Astrocyte (in vitro differentiated cells and primary cell): ENCODE measurements at regions not wholly inside any gene's neighbourhood (a gene's known extent, or its start where the extent isn't known, plus 50 kb on each side); places are given as distances from the start of the nearest gene placed in this dataset.

ENCODE experiments used
- DNase-seq: peaks from one replicate; pipeline ENCODE4 v3.0.0-alpha.2; 2010; ENCODE audit warnings: low read depth
- FAIRE-seq: peaks from 2 replicates; lab custom pipeline; 2011; peaks lifted over from hg19 to GRCh38; lab: Jason Lieb, UNC
- H2AFZ ChIP-seq: 2 replicates; pipeline ENCODE4 v1.6.0; 2012; ENCODE audit warnings: low read depth, low read length, inconsistent platforms
- H3K27ac ChIP-seq: 2 replicates; pipeline ENCODE4 v1.5.1; 2011; ENCODE audit warnings: low read depth, low read length, inconsistent platforms
- H3K27me3 ChIP-seq: 2 replicates; pipeline ENCODE4 v1.6.0; 2011; ENCODE audit warnings: low read length, inconsistent platforms; ENCODE audit not compliant: insufficient read depth
- H3K36me3 ChIP-seq: 2 replicates; pipeline ENCODE4 v1.5.1; 2011; ENCODE audit warnings: low read length, inconsistent platforms; ENCODE audit not compliant: insufficient read depth
- H3K4me1 ChIP-seq: 2 replicates; pipeline ENCODE4 v1.5.1; 2011; ENCODE audit warnings: low read length, inconsistent platforms; ENCODE audit not compliant: insufficient read depth
- H3K4me2 ChIP-seq: 2 replicates; pipeline ENCODE4 v1.6.0; 2012; ENCODE audit warnings: low read length, inconsistent platforms
- H3K4me3 ChIP-seq: 2 replicates; pipeline ENCODE4 v1.5.1; 2011; ENCODE audit warnings: low read depth, mild to moderate bottlenecking, low read length, inconsistent platforms; ENCODE audit not compliant: insufficient read depth
- H3K79me2 ChIP-seq: 2 replicates; pipeline ENCODE4 v1.6.0; 2012; ENCODE audit warnings: mild to moderate bottlenecking, low read length, inconsistent platforms; ENCODE audit not compliant: insufficient read depth
- H3K9ac ChIP-seq: 2 replicates; pipeline ENCODE4 v1.6.0; 2012; ENCODE audit warnings: mild to moderate bottlenecking, low read length, inconsistent platforms
- H3K9me3 ChIP-seq: 2 replicates; pipeline ENCODE4 v1.5.1; 2012; ENCODE audit warnings: low read depth, mild to moderate bottlenecking, low read length, inconsistent platforms; ENCODE audit not compliant: insufficient read depth
- H4K20me1 ChIP-seq: 2 replicates; pipeline ENCODE4 v1.6.0; 2012; ENCODE audit warnings: low read length, inconsistent platforms; ENCODE audit not compliant: insufficient read depth
- H3K27ac Mint-ChIP-seq: one replicate; pipeline ENCODE4 v1.8.0; 2021; ENCODE audit warnings: mild to moderate bottlenecking, mixed read lengths; ENCODE audit not compliant: unreplicated experiment
- H3K27me3 Mint-ChIP-seq: one replicate; pipeline ENCODE4 v1.8.0; 2021; ENCODE audit warnings: low read depth, mixed read lengths; ENCODE audit not compliant: unreplicated experiment
- H3K36me3 Mint-ChIP-seq: one replicate; pipeline ENCODE4 v1.8.0; 2021; ENCODE audit warnings: low read depth, mixed read lengths; ENCODE audit not compliant: unreplicated experiment
- H3K4me1 Mint-ChIP-seq: one replicate; pipeline ENCODE4 v1.8.0; 2021; ENCODE audit warnings: low read depth, mixed read lengths; ENCODE audit not compliant: unreplicated experiment
- H3K4me3 Mint-ChIP-seq: one replicate; pipeline ENCODE4 v1.8.0; 2021; ENCODE audit warnings: mild to moderate bottlenecking, moderate library complexity, mixed read lengths; ENCODE audit not compliant: unreplicated experiment
- H3K9me3 Mint-ChIP-seq: one replicate; pipeline ENCODE4 v1.8.0; 2021; ENCODE audit warnings: mild to moderate bottlenecking, mixed read lengths; ENCODE audit not compliant: unreplicated experiment
- EZH2 ChIP-seq: IDR thresholded peaks from 2 replicates; pipeline ENCODE4 v1.6.1; 2012; ENCODE audit warnings: mild to moderate bottlenecking, low read length, inconsistent platforms; ENCODE audit not compliant: insufficient read depth
- TF ChIP-seq, protein P1 (sequence below): IDR thresholded peaks from 2 replicates; pipeline ENCODE4 v1.5.1; 2011; ENCODE audit warnings: low read depth, mild to moderate bottlenecking, inconsistent platforms, low read length, moderate library complexity; ENCODE audit not compliant: insufficient read depth

DNA sequence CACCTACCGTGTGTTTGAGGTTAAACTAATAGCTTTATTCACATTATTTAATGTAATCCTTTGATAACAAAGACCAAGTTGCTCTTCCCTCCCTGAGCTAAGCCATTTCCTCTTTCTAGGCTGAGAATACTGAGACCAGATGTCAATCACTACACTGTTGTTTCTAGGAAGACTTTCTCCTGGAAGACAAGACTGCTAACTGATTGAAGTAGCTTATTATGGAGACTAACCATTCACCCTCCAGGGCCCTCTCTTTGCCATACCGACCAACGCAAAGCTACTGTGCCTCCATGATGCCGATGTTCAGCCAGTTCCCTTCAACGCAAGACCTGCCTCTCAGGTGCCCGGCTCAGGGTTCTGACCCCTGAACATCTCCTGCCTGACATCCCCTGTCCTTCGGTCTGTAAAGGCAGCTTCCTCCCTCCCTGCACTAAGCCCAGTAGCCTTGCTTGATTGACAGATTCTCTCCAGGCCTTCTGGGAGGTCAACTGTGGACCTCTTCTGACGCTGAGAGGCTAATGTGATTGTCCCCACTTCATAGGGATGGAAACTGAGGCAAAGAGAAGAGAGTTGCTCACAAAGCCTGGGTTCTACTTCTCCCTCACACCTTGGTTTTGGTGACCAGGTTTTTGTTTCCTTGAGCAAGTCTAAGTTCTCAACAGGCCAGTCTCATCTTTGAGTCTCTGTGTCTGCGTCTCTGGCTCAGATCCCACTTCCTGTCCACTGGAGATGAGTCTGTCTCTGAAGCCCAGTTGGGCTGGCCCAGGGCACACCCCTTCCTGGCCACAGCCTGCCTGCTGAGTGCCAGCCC, 259.7 kb upstream of the IRX2 start:
- peaks cover 3% of the 10 kb centered on the region for H3K9me3 Mint-ChIP-seq
- Histone ChIP-seq H4K20me1 (no peaks in the 10 kb centered on the region), H3K9me3 (peaks cover 9% of the 10 kb centered on the region), H3K27me3 (no peaks in the 10 kb centered on the region), H3K79me2 (no peaks in the 10 kb centered on the region), H3K9ac (no peak overlapping the region), H3K27ac (no peak overlapping the region), H3K36me3 (no peaks in the 10 kb centered on the region), H3K4me3 (no peak overlapping the region), H3K4me2 (no peak overlapping the region), H3K4me1 (no peaks in the 10 kb centered on the region), H2AFZ (no peak overlapping the region)
- H3K4me3 Mint-ChIP-seq = no peak overlapping the region
- H3K36me3 Mint-ChIP-seq = no peaks in the 10 kb centered on the region
- DNase-seq (no peak), FAIRE-seq (no peak)
- TF ChIP-seq, protein P1, sequence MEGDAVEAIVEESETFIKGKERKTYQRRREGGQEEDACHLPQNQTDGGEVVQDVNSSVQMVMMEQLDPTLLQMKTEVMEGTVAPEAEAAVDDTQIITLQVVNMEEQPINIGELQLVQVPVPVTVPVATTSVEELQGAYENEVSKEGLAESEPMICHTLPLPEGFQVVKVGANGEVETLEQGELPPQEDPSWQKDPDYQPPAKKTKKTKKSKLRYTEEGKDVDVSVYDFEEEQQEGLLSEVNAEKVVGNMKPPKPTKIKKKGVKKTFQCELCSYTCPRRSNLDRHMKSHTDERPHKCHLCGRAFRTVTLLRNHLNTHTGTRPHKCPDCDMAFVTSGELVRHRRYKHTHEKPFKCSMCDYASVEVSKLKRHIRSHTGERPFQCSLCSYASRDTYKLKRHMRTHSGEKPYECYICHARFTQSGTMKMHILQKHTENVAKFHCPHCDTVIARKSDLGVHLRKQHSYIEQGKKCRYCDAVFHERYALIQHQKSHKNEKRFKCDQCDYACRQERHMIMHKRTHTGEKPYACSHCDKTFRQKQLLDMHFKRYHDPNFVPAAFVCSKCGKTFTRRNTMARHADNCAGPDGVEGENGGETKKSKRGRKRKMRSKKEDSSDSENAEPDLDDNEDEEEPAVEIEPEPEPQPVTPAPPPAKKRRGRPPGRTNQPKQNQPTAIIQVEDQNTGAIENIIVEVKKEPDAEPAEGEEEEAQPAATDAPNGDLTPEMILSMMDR = no peak
- no peak for TF ChIP-seq EZH2
- H3K27ac Mint-ChIP-seq = no peak overlapping the region
- H3K27me3 Mint-ChIP-seq = peaks cover 13% of the 10 kb centered on the region
- no peaks in the 10 kb centered on the region for H3K4me1 Mint-ChIP-seq

GRCh38 chr5:3010301-3010952, 258.9 kb upstream of the IRX2 start:
- no peaks in the 10 kb centered on the region for H3K36me3 ChIP-seq
- no peaks in the 10 kb centered on the region for H3K4me1 Mint-ChIP-seq
- H3K4me3 ChIP-seq = no peak overlapping the region
- H2AFZ ChIP-seq = no peak overlapping the region
- H3K36me3 Mint-ChIP-seq = no peaks in the 10 kb centered on the region
- H3K27me3 ChIP-seq = no peaks in the 10 kb centered on the region
- no peak for TF ChIP-seq EZH2
- TF ChIP-seq, protein P1 = no peak
- H3K9me3 ChIP-seq = peaks cover 9% of the 10 kb centered on the region
- no peak overlapping the region for H3K27ac Mint-ChIP-seq
- H3K27ac ChIP-seq = no peak overlapping the region
- no peak overlapping the region for H3K9ac ChIP-seq
- no peak for FAIRE-seq
- no peaks in the 10 kb centered on the region for H4K20me1 ChIP-seq
- no peak for DNase-seq
- H3K79me2 ChIP-seq = no peaks in the 10 kb centered on the region
- H3K27me3 Mint-ChIP-seq = peaks cover 19% of the 10 kb centered on the region
- no peak overlapping the region for H3K4me2 ChIP-seq
- H3K4me1 ChIP-seq = no peaks in the 10 kb centered on the region
- H3K9me3 Mint-ChIP-seq = peaks cover 4% of the 10 kb centered on the region
- H3K4me3 Mint-ChIP-seq = no peak overlapping the region

DNA sequence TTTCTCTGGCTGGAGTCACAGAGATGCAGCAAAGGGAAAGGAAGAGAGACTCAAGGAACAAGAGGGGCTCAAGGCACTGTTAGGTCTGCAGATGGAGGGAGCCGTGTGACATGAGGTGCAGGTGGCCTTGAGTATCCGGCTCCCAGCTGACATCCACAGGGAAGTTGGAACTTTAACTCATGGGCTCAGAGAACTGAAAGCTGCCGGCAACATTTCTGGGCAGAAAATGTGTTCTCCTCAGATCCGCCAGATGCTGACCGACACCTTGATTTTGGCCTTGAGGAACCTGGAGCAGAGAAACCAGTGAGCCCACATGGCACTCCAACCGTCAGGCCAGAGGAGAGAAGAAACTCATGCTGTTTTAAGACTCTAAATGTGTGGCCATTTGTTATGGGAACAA, 258.1 kb upstream of the IRX2 start:
- peaks cover 9% of the 10 kb centered on the region for H3K9me3 ChIP-seq

More for the DNA sequence above, 258.1 kb upstream of the IRX2 start:
- Histone ChIP-seq H3K27ac (no peak overlapping the region), H3K4me1 (no peaks in the 10 kb centered on the region), H2AFZ (no peak overlapping the region), H3K4me2 (no peak overlapping the region), H3K36me3 (no peaks in the 10 kb centered on the region), H3K4me3 (no peak overlapping the region), H3K9ac (no peak overlapping the region), H4K20me1 (no peaks in the 10 kb centered on the region), H3K27me3 (no peaks in the 10 kb centered on the region), H3K79me2 (no peaks in the 10 kb centered on the region)
- Mint-ChIP-seq H3K4me1 (no peaks in the 10 kb centered on the region), H3K27ac (no peak overlapping the region), H3K4me3 (no peak overlapping the region), H3K27me3 (peaks cover 27% of the 10 kb centered on the region), H3K36me3 (no peaks in the 10 kb centered on the region), H3K9me3 (peaks cover 4% of the 10 kb centered on the region)
- no peak for DNase-seq
- no peak for FAIRE-seq
- TF ChIP-seq, protein P1 = no peak
- TF ChIP-seq EZH2 = no peak
